DMS 273 (cell line): ENCODE measurements at regions not wholly inside any gene's neighbourhood (a gene's known extent, or its start where the extent isn't known, plus 50 kb on each side); places are given as distances from the start of the nearest gene placed in this dataset.
"Not testable (repeated sequence)": the region's sequence is repeated elsewhere in the genome, so short reads cannot be mapped to it uniquely, and the experiment has no call there.

Source experiments
- DNase-seq: peaks from one replicate; lab custom pipeline; 2025; ENCODE audit not compliant: unreplicated experiment; lab: John Stamatoyannopoulos, UW

- DNase-seq: no peak
Measured at GRCh38 chr5:108467563-108467962, 85.7 kb upstream of the FBXL17 start.

GRCh38 chr5:108461628-108462367 is 79.9 kb upstream of the FBXL17 start:
- DNase-seq: no peak

DNA sequence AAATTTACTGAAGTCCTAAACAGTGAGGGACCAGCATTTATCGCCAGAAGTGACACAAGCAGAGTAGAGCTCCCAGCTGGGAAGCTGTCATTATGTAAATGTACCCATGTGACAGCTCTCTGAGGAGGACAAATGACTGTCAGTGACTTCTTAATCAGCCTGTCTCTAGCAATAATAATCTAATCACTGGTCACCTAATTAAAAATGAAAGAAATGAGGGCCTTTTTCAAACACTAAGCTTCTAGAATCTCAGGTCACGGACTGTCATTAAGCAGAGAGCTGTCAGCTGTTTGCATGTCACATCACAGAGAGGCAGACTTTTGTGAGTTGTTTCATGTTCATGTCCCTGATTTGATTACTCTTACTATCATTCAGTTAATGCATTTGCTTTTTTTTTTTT is 77.9 kb upstream of the FBXL17 start:
- no peak for DNase-seq

- no peak for DNase-seq
Measured at GRCh38 chr5:108451269-108451668, 69.4 kb upstream of the FBXL17 start.

DNA sequence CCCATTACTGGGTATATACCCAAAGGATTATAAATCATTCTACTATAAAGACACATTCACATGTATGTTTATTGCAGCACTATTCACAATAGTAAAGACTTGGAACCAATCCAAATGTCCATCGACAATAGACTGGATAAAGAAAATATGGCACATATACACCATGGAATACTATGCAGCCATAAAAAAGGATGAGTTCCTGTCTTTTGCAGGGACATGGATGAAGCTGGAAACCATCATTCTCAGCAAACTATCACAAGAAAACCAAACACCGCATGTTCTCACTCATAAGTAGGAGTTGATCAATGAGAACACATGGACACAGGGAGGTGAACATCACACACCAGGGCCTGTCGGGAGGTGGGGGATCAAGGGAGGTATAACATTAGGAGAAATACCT is 62.2 kb upstream of the FBXL17 start:
- not testable (repeated sequence) for DNase-seq

GRCh38 chr5:108442063-108442651 is 60.3 kb upstream of the FBXL17 start:
- DNase-seq: not testable (repeated sequence)

DNA sequence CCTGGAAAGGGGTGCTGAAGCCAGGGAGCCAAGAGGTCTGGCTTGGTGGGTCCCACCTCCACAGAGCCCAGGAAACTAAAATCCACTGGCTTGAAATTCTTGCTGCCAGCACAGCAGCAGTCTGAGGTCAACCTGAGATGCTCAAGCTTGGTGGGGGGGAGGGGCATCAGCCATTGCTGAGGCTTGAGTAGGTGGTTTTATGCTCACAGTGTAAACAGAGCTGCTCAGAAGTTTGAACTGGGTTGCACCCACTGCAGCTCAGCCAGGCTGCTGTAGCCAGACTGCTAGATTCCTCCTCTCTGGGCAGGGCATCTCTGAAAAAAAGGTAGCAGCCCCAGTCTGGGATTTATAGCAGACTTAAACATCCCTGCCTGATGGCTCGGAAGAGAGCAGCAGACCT is 55.5 kb upstream of the FBXL17 start:
- DNase-seq: no peak

DNA sequence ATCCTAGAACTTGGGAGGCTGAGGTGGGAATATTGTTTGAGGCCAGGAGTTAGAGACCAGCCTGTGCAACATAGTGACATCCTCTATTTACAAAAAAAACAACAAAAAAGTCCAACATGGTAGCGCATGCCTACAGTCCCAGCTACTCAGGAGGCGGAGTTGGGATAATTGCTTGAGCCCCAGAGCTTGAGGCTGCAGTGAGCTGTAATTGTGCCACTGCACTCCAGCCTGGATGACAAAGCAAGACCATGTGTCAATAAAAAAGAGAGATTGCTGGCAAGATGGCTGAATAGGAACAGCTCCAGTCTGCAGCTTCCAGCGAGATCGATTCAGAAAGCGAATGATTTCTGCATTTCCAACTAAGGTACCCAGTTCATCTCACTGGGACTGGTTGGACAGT is 54.8 kb upstream of the FBXL17 start:
- no peak for DNase-seq

DNA sequence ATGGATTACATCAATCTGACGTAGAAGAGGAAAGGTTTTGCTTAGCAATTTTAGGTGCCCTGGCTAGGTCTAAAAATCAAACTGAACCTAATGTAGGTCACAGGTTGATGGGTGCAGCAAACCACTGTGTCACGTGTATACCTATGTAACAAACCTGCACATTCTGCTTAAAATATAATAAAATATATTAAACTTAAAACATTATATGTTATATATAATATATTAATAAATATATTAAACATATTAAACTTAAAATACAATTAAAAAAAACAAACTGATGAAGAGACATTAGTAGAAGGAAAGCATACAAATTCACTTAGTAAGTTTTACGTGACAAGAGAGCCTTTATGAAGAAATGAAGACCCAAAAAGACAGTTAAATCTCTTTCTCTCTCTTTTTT is 51.7 kb upstream of the FBXL17 start:
- no peak for DNase-seq

- no peak for DNase-seq
Measured at GRCh38 chr5:108432024-108432423, 50.1 kb upstream of the FBXL17 start.
